Pancreas (tissue), 10 donors: ENCODE measurements at regions not wholly inside any gene's neighbourhood (a gene's known extent, or its start where the extent isn't known, plus 50 kb on each side); places are given as distances from the start of the nearest gene placed in this dataset.
"Not testable (repeated sequence)": the region's sequence is repeated elsewhere in the genome, so short reads cannot be mapped to it uniquely, and the experiment has no call there.

Source experiments
- ATAC-seq, 4 donors: fragments of 200-7000 bp; cut with Tn5 transposase; one replicate each; pipeline versions ENCODE4 v1.8.0 to v1.9.1; 2020; ENCODE audit warnings: mild to moderate bottlenecking in 4 of 4, moderate library complexity in 4 of 4
- DNase-seq, 6 donors: peaks; one replicate each; pipeline ENCODE4 v3.0.0-alpha.2; 2020
- FAIRE-seq: peaks from 2 replicates; lab custom pipeline; 2012; peaks lifted over from hg19 to GRCh38; lab: Jason Lieb, UNC
- H3K27ac ChIP-seq, 4 donors: fragments of 200-600 bp; sonication (generic); 1 replicate in 3 of 4; 2 replicates in 1 of 4; pipeline versions ENCODE4 v1.5.0 to v1.8.0; 2020
- H3K27me3 ChIP-seq, 4 donors: fragments of 200-600 bp; one replicate each; pipeline ENCODE4 v1.8.0; 2021
- H3K36me3 ChIP-seq, 3 donors: fragments of 200-600 bp; sonication (generic) in 1 of 3; one replicate each; pipeline versions ENCODE4 v1.5.0 to v1.8.0; 2020 to 2021
- H3K4me1 ChIP-seq, 3 donors: fragments of 200-600 bp; one replicate each; pipeline ENCODE4 v1.8.0; 2021
- H3K4me3 ChIP-seq, 4 donors: fragments of 200-600 bp; sonication (generic) in 2 of 4; one replicate each; pipeline versions ENCODE4 v1.5.0 to v1.8.0; 2020 to 2021
- H3K9me3 ChIP-seq, 4 donors: fragments of 200-600 bp; one replicate each; pipeline ENCODE4 v1.8.0; 2021
- CTCF ChIP-seq, 4 donors: fragments of 200-600 bp; sonication (generic) in 3 of 4; IDR thresholded peaks; one replicate each; pipeline versions ENCODE4 v1.5.0 to v1.8.0; 2021; ENCODE audit warnings: antibody characterized with exemption in 4 of 4
- WGBS, 2 donors: extraction: QIAGEN DNeasy Blood & Tissue Kit; methylation state at CpG; one replicate each; pipeline ENCODE4 v1.1.7; 2013; 5-methylcytosine and 5-hydroxymethylcytosine counted together
- intact Hi-C, 3 donors: fragments of 100-400 bp; cut with DNase I; formaldehyde crosslinking; loops; one replicate each; pipeline versions ENCODE4 v1.11.1 to v1.14.2; 2022
- donor health status: healthy with polysubstance abuse.
- donor health status: DM: no; HTN: no; CAD: no; lungs with moderate emphysema.
- donor health status: DM: no; HTN: no; CAD: no.
- donor health status: control.
- donor health status: control.
- donor health status: Bipolar disorder and iron deficiency.
- donor health status: DM: yes; HTN: yes; CAD: no.
- donor health status: DM: no; HTN: no; CAD: no.
- donor health status: DM: no; HTN: no; CAD: no.
- donor health status: DM: yes; HTN: yes; CAD: no.

GRCh38 chr1:191065771-191066170, 588.1 kb upstream of the BRINP3 start:
- Histone ChIP-seq H3K4me3 (no peak overlapping the region), H3K27me3 (no peaks in the 10 kb centered on the region), H3K9me3 (no peaks in the 10 kb centered on the region), H3K4me1 (no peaks in the 10 kb centered on the region), H3K36me3 (no peaks in the 10 kb centered on the region), H3K27ac (no peak overlapping the region)
- no peak for TF ChIP-seq CTCF (IDR thresholded peaks at IDR 0.05)
- ATAC-seq (no peak), FAIRE-seq (no peak), DNase-seq (no peak)
- intact Hi-C loops, result no loop called here
- WGBS, 2 donors, result 13 to 14% methylated on average over 1 of the region's 1 CpG

GRCh38 chr1:191074881-191075280, 597.2 kb upstream of the BRINP3 start:
- FAIRE-seq, result no peak
- Histone ChIP-seq H3K4me3 (no peak overlapping the region), H3K27me3 (no peaks in the 10 kb centered on the region), H3K36me3 (no peaks in the 10 kb centered on the region), H3K27ac (no peak overlapping the region), H3K4me1 (no peaks in the 10 kb centered on the region), H3K9me3 (no peaks in the 10 kb centered on the region)
- no peak for ATAC-seq
- intact Hi-C loops, result no loop called here
- TF ChIP-seq CTCF (IDR thresholded peaks at IDR 0.05), result no peak
- no peak for DNase-seq

GRCh38 chr1:191083090-191083489, 605.4 kb upstream of the BRINP3 start:
- intact Hi-C loops, FAIRE-seq, H3K4me1 ChIP-seq, H3K27me3 ChIP-seq, H3K9me3 ChIP-seq, ATAC-seq, DNase-seq, H3K4me3 ChIP-seq, H3K27ac ChIP-seq, H3K36me3 ChIP-seq: not testable (repeated sequence)
- 68 to 85% methylated on average over 2 of the region's 2 CpGs for WGBS, 2 donors

GRCh38 chr1:191085121-191085520, 607.5 kb upstream of the BRINP3 start:
- Histone ChIP-seq H3K27me3 (no peaks in the 10 kb centered on the region), H3K27ac (no peak overlapping the region), H3K4me1 (no peaks in the 10 kb centered on the region), H3K36me3 (no peaks in the 10 kb centered on the region), H3K9me3 (no peaks in the 10 kb centered on the region), H3K4me3 (no peak overlapping the region)
- no peak for TF ChIP-seq CTCF (IDR thresholded peaks at IDR 0.05)
- intact Hi-C loops, result no loop called here
- FAIRE-seq (no peak), ATAC-seq (no peak), DNase-seq (no peak)

GRCh38 chr1:191086910-191087309, 609.2 kb upstream of the BRINP3 start:
- FAIRE-seq (no peak), DNase-seq (no peak), ATAC-seq (no peak)
- no peak overlapping the region for H3K27ac ChIP-seq
- no peak overlapping the region for H3K4me3 ChIP-seq
- no peak for TF ChIP-seq CTCF (IDR thresholded peaks at IDR 0.05)
- H3K9me3 ChIP-seq, result no peaks in the 10 kb centered on the region
- H3K27me3 ChIP-seq, result no peaks in the 10 kb centered on the region
- 29 to 31% methylated on average over 2 of the region's 2 CpGs for WGBS, 2 donors
- intact Hi-C loops, result no loop called here
- H3K36me3 ChIP-seq, result no peaks in the 10 kb centered on the region
- no peaks in the 10 kb centered on the region for H3K4me1 ChIP-seq

GRCh38 chr1:191096405-191096804, 618.7 kb upstream of the BRINP3 start:
- intact Hi-C loops, result no loop called here
- Histone ChIP-seq H3K4me1 (no peaks in the 10 kb centered on the region), H3K27ac (no peak overlapping the region), H3K4me3 (no peak overlapping the region), H3K36me3 (no peaks in the 10 kb centered on the region), H3K9me3 (no peaks in the 10 kb centered on the region), H3K27me3 (no peaks in the 10 kb centered on the region)
- WGBS, 2 donors, result 39 to 61% methylated on average over 1 of the region's 1 CpG
- no peak for TF ChIP-seq CTCF (IDR thresholded peaks at IDR 0.05)
- ATAC-seq, result no peak
- peak; percentile 96 for FAIRE-seq
- no peak for DNase-seq
